GM19468 (cell line): ENCODE measurements at regions not wholly inside any gene's neighbourhood (a gene's known extent, or its start where the extent isn't known, plus 50 kb on each side); places are given as distances from the start of the nearest gene placed in this dataset.

Experiments
- ATAC-seq: cut with Tn5 transposase; IDR thresholded peaks from one replicate; pipeline ENCODE4 v1.9.1; 2021; ENCODE audit warnings: mild to moderate bottlenecking, moderate library complexity, moderate number of reproducible peaks; ENCODE audit not compliant: unreplicated experiment; ENCODE audit errors: extremely low read depth

DNA sequence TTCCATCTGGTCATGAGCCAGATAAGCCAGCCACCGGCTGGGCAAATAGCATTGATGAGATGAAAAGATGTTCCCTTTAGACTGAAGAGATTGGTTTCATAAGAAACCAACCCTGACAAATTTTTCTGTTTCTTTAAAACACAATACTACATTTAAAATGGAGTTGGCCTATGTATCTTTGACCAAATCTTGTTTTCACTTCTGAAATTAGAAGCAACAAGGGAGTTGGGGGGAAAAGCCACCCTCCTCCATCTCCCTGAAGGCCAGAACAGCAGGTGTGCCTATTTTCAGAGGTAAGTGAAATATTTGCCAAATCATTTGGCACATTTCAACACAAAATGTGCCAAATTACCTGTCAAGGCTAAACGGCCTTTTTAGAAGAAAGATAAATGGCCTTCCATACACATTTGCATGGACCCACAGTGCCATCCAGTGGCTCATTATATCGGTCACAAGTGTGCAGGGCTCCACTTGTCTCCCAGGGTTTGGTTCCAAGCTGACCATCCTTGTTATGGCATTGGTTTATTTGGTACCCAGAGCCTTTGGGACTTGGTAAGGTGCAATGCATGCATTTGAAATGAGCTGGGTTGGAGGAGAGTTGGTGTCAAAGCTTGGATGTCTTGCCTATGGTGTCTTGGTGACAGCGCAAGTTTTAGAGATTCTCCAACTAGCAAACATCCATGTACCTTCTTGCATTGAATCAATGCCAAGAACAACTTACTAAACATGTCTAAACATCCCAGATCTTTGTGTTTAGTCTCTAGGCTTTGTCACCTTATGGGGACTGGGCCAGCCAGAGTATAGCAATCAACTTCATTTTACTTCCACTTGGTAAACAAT is 372.0 kb upstream of the KIF2A start:
- no peak for ATAC-seq

DNA sequence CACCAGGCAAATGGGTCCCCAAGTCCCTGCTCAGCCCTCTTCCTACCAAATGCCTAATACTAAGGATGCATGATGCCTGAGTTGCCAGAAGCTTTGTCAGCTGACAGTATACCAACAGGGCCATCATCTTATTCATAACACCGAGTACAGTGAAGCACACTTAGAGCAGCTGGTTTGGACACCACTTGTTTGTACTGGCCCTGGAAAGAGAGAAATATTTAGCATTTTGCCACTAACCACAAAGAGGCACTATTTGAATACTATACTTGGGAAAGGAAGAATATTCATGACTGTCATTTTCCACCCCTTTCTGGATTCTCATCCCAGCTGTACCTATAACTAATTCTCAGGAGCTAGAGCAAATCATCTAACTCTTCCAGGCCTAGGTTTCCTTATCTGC is 364.4 kb upstream of the KIF2A start:
- ATAC-seq: no peak

DNA sequence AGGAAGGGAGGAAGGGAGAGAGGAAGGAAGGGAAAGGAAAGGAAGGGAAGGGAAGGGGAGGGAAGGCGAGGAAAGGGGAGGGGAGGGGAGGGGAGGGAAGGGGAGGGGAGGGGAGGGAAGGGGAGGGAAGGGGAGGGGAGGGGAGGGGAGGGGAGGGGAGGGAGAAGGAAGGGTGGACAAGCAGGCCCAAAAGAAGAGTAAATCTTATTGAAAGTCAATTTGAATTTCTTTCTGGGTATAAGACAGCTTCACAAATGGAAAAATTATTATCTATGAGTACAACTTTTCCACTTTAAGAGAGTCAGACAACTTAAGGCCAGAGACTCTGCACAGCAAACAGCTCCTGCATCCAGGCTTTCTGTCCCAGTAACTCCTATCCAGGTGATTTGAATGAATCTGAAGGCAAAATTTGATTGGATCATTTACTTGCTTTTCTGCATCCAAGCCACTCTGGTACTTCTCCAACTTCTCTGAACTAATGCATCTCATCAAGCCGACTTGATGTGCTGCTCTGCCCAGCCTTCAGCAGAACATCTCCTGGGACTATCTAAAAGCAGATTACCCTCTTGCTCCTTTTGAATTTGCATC is 363.4 kb upstream of the KIF2A start:
- no peak for ATAC-seq

DNA sequence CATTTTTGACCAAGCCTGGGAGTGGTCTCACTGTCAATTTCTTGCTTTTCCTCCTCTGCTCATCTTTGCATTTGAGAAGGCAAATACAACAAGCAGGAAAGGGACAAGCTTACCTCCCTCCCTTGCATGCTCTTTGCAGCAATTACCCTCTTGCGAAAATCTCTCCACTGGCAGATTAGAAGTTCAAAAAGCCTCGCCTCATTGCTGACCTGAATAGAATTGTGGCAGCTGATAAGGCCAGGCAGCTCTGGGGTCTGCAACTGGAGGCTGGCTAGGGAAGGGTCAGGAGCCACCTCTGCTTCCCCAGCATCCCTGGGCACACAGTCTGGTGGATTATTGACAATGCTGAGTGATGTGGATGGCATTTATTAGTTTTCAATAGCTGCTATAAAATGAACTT is 362.3 kb upstream of the KIF2A start:
- ATAC-seq: no peak

DNA sequence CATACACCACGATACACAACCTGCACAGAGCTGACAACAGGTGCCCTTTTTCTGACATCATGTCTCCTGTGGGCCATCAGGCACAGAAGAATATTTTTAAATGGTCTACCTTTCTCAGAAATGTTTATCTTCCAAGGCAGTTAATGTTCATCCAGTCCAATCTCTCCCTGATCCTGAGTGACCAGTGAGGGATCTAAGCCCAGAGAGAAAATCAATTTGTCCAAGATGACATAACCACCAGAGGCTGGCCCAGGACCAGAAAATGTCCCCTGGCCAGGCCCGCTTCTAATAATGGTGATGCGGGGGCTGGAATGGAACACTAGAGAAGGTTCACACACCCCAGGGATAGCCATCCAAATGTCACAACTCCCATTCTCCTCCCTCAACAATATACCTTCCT is 357.9 kb upstream of the KIF2A start:
- no peak for ATAC-seq

DNA sequence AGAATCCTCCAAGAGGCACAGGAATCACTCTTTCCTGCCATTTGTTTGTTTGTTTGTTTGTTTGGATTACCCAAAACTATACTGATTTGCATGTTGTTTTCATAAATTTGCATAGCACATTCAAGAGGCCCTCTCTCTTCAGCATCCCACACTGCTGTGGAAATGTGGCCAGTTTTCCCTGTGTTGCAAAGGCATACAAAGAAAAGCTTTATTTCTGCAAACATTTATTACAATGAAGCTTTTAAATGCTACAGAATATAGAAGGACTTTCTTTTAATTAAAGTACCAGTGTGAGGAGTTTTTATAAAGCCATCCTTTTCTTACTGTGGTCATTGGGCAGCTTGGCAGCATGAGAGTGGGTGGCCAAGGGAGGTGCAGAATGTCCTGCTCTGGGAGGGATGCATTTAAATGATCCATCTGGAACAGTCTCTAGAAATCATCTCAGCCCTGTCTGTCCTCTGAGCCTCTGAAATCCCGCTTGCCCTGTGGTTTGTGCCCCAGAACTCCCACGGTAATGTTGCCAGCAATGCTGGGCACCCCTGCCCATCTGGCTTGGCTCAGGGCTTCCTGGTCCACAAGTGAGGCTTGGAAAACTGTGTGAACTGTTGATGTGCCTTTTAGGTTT is 356.8 kb upstream of the KIF2A start:
- ATAC-seq: no peak

DNA sequence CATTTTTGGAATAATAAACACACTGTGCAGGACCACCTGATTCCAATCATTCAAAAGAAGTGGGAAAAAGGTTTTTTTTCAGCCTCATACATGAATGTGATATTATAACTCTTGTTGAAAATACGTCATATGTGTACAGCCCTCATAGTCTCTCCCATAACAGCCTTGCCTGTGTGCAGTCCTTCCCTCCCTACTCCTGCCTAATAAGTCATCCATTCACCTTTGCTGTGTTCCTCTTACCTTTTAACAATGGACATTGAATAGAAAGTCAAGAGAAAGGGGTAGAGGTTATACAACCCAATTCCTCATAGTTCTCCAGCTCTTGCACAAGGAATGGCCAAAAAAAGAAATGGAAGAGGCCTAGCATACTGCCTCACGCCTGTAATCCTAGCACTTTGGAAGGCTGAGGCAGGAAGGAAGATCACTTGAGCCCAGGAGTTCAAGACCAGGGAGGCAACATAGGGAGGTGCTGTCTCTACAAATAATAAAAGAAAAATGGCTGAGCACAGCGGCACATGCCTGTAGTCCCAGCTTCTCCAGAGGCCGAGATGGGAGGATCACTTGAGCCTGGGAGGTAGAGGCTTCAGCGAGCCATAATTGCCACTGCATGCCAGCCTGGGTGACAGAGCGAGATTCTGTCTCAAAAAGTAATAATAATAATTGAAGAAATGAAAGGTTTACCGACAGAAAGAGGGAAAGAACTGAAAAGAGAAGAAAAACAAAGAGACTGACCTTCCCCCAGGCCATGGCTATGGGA is 356.1 kb upstream of the KIF2A start:
- no peak for ATAC-seq

DNA sequence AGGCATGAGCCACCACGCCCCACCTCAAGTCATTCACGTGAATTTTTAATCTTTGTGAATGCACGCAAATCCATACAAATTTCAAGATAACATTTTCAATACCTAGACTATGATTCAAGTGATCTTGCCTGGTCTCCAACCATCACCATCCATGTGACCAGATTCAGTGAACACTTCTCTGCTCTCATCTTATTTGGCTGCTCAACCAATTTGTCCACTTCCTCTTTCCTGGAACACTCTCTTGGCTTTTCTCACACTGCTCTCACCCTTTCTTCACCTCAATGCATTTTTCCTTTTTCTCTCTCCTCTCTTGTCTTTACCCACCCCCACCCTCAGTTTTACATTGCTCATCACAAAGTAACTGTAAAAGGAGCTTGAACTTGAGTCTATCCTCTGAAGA is 354.7 kb upstream of the KIF2A start:
- ATAC-seq: no peak

DNA sequence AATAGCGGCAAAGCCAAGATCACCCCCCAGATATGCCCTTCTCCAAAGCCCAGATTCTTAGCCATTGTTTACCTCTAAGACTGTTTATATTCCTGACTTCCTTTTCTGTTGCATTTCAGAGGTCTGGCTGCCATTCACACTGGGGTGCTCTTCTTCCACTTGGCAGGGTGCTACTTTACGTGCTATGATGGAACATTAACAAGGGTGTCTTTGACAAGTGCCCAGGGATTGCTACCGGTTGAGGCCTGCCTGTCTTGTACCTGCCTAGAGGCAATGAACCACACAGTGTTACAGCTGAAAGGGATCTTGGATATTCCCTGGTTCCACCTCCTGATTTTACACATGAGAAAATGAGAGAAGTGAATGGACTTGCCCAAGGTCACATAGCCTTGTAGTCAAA is 352.1 kb upstream of the KIF2A start:
- ATAC-seq: no peak

DNA sequence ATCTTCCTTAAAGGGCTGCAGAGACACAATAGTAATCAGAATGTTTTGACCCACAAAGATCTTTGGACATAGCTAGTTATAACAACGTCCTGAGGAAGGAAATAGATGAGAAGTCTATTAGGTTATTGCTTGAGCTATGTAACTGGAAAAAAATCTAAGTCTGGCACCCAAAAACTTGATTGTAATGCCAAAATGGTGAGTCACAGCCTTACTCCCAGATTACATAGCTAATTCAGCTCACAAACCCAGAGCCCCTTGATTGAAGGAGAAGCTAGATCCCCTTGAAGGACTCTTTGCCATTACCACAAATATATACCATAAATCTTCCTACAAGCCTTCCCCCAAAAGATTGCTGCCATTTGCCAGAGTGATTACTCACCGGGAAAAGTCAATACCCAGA is 341.8 kb upstream of the KIF2A start:
- ATAC-seq: no peak

DNA sequence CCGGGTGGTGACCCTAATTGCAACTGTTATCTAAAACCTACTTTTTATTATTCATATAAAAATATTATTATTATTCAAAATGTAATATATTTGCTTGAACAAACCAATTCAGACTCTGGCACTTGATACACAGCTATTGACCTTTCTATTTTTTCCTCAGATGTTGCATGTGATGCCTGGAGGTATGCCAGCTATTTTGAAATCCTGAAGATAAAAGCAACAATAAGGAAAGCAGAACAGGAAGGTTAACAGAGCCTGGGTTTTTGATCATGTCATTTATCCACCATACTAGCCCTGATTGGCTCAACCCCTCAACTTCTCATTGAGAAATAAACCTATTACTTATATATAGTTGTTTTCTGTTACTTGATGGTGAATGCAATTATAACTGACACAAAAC is 340.9 kb upstream of the KIF2A start:
- no peak for ATAC-seq

DNA sequence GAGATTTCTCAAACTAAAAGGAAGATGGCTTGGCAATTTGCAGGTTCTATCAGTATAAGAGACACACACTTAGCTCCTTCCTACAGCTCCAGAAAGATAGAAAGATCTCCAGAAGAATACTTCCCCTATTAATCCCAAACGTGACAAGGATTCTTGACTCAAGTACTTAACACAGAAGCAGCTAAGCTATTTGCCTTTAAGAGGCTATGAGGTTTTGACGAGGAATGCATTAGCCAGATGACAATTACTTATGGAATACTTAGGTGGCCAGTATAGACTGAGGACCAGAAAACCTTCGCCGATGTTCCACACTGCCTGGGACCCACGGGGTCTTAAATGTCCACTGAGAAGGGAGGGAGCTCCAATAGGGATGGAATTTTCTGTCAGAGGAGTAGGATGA is 340.5 kb upstream of the KIF2A start:
- ATAC-seq: no peak

DNA sequence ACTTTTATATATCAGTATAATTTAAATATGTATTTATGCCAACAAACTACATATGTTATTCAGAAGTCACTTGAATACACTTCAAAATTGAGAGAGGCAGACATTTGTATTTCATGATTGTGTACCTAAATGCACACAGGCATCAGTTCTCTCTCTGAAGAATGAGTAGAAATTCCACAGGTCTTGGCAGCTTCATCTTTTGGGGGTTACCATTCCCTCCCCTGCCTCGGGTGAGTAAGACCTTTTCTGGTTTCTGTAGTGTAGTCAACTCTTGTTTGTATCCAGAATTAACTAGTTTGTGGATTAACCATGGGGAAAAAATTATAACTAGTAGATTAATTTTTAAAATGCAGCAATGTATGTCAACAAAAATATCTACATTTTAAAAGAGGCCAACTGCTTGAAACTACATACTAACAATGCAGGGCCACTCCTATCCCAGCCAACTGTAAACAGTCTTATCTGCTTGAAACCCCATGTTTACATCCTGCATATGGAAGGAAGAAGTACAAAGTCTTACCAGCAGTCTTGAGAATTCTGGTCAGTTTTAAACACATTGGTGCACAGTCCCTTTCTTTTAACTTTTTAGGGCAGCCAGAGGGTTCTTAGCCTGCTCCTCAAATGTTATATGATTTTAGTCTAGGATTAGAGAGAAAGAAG is 339.6 kb upstream of the KIF2A start:
- no peak for ATAC-seq

DNA sequence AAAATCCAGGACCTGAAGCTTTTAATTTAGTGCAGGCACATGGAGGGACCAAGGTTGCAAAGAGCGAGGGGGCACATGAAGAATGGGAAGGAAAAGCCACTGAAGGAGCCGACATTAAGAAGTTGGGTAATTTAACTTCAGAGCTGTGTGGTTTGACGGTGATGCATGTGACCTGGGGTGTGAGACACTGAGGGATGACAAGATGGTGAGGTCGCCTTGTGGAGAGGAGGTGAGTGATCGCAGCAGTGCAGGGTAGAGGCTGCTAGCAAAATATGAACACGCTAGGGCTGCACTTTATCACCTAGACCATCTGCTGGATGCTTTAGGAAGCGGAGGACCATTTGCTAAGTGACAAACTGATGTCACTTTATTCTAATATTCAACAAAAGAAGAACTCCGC is 339.0 kb upstream of the KIF2A start:
- no peak for ATAC-seq

DNA sequence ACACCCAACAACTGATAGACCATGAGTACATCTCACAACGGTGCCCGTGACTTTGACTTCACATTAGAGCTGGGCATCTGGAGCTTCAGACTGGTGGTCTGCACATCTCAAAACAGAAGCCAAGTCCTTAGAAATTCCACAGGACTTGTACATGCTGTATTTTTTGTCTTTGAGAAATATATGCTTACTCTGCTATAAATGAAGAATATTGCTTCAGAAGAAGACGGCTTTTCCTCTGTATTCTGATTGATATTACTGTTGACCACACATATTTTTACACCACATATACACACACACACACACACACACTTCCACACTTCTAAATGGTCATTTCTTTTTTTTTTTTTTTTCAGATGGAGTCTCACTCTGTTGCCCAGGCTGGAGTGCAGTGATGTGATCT is 338.3 kb upstream of the KIF2A start:
- no peak for ATAC-seq

DNA sequence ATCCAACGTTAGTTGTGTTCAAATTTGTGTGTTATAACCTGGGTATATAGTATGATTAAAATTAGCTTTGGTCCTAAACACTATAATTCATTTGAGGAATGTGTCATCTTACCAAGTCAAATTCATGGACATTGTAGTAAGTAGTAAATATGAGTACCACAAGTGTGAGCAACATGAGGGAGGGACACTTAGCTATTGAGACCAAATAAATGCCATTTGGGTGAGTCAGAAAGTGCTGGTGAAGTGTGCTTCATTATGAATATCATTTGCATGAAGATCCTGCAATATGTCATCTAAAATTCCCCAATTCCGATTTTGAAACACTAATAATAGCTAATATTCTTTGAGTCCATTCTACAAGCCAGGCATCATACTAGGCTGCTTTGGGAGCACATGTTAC is 336.7 kb upstream of the KIF2A start:
- ATAC-seq: no peak

DNA sequence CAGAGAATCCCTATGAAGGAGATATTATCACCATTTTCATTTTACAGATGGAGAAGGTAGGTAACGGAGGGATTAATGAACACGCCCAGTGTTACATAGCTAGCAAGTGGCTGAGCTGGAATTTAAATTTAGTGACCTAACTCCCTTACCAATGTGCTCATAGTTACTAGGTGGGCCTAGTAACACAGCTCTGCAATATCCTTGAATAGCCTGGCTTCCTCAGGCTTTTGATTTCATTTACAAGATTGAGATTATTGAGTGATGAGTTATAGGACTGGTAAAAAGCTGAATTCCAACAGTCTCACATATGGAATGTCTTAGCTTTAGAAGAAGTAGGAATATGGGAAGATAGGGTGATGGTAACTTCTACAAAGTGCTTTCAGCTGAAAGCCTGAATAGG is 336.3 kb upstream of the KIF2A start:
- ATAC-seq: no peak

DNA sequence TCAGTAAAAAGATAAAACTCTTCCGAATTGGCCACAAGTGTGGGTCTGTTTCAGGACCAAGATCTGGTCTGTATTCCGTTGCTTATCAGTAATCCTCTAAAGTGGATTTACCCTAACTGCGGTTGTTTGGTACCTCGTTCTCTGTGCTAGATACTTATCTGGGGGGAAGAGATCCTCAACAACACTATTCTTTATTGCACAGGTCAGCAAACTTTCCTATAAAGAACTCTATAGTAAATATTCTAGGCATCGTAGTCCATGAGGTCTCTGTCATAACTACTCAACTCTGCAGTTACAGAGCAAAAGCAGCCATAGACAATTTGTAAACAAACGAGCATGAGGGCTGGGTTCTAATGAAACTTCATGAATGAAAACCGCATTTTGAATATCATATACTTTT is 335.8 kb upstream of the KIF2A start:
- no peak for ATAC-seq

DNA sequence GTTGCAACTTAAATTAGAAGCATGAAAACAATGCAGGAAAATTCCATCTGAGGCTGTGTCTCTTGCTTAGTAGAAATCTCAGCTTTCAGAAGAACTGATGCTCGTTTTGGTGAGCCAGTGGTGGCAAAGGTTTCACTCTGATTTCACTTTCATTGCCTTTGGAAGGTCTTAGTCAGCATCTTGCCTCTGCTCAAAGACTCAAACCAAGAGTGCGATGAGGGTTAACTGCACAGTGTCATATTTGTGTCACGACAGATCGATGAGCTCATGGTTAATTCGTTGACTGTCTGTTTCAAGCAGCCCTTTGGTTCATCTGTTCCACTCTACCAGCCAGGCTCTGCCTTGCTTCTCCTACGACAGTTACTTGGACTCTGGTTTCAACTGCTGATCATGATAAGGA is 331.3 kb upstream of the KIF2A start:
- ATAC-seq: peak; percentile 62

DNA sequence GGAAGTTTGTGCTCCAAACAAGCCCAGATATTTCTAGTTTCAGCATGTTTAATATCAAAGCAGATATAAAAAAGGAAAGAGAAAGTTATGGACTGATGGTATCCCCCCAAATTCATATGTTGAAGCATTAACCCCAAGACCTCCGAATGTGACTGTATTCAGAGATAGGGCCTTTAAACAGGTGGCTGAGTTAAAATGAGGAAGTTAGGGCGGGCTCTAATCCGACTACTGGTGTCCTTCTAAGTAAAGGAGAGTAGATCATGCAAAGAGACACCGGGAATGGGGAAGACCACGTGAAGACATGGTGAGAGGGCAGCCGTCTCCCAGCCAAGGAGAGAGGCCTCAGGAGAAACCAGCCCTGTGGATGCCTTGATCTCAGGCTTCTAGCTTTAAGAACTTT is 324.1 kb upstream of the KIF2A start:
- no peak for ATAC-seq
